ENCODE measurements at regions not wholly inside any gene's neighbourhood (a gene's known extent, or its start where the extent isn't known, plus 50 kb on each side); places are given as distances from the start of the nearest gene placed in this dataset.
"Not testable (repeated sequence)": the region's sequence is repeated elsewhere in the genome, so short reads cannot be mapped to it uniquely, and the experiment has no call there.

DNA sequence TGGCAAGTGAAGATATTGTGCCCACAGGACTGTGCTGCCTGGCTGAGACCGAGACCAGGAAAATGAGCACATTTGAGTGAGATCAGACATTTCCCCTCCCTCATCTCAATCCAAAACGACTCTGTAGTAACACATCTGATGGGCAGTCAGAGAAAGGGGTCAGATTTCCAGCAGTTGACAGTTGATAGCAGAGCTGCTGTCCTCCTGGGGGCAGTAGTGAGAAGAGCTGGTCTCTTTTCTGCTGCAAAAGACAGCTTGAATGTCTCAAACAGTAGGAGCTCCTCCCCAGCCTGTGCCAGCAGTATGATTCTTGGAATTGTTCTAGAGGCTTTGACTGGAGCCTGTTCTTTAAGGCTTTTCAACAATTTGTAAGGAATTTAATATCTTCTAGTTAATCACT is 1396.3 kb downstream of the RPIA start:
- DNase-seq, result not testable (repeated sequence)

- not testable (repeated sequence) for DNase-seq
Measured at GRCh38 chr2:90093571-90094270, 1402.2 kb downstream of the RPIA start.

GRCh38 chr2:90097617-90098016 is 1406.1 kb downstream of the RPIA start:
- DNase-seq, result not testable (repeated sequence)

- DNase-seq, result not testable (repeated sequence)
Measured at GRCh38 chr2:90105142-90105541, 1413.7 kb downstream of the RPIA start.

GRCh38 chr2:90123409-90123808 is 1431.9 kb downstream of the RPIA start:
- DNase-seq, result not testable (repeated sequence)

DNA sequence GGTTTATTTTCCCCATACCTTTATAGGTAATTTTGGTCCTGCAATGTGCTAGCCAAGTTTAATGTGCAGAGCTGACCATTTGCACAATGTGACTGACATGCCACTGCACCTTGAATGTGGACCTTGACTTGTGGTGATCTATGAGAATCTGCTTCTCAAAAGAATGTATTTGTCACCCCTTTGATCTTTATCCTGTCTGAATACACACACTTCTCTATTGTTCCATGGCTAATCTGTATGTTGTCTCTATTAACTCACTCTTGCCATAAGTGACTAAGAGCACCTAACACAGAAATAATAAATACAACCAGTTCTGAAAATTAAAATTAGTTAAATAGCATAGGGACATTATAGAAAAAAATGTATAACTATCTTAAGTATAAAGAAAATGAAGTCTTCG is 1447.6 kb downstream of the RPIA start:
- DNase-seq, result not testable (repeated sequence)

GRCh38 chr2:90141558-90141957 is 1450.1 kb downstream of the RPIA start:
- not testable (repeated sequence) for DNase-seq

DNA sequence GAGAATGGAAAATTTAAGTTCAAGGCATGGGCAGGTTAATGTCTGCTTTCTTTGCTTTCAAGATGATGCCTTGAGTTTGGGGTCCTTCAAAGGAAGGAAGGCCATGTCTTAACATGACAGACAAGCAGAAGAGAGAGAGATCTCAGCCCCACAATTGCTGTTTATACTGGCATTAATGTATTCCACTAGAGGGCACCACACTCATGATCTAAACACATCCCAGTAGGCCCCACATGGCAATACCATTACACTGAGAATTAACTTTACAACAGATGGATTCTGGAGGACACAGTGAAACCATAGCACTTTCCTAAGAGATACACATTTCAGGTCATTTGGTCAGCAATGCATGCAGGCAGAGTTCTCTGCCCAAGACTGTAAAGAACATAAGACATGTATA is 1460.3 kb downstream of the RPIA start:
- not testable (repeated sequence) for DNase-seq

DNA sequence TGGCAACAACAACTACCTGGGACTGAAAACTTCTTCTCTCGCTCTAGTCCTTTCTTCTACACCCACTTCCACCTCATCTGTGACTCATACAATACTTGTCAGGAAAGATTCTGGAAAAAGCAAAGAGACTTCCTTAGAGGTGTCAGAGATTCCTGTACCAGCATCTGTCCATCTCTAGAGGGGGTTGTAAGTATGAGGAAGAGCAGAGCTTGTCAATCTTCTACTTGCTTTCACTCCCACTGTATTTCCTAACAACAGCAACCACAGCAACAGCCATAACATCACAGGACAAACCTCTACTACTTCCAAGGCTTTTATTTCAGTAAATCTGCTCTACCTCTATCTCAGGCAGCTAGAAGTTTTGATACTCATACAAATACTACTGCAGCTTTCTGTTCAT is 1479.5 kb downstream of the RPIA start:
- not testable (repeated sequence) for DNase-seq

GRCh38 chr2:90173081-90173480 is 1481.6 kb downstream of the RPIA start:
- not testable (repeated sequence) for DNase-seq

- not testable (repeated sequence) for DNase-seq
Measured at GRCh38 chr2:90179591-90179990, 1488.1 kb downstream of the RPIA start.

- DNase-seq, result no peak
Measured at GRCh38 chr2:90207454-90208058, 1516.1 kb downstream of the RPIA start.

DNA sequence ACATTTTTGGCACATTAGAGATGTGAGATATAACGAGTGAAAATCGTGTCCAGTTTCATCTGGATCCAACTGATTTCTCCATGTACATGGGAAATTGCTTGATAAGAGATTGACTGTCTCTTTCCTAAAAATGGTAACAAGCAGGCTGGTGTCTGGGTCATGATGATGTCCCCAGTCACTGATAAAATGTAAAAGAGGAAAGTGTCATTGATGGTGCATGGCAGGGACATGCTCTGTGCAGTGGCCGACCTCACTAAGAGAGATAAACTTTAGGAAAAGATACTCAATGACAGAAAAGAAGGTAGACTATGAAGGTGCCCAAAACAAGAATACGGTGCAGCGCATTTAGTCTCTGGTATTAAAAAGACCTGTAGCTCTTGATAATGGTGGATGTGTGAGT is 1517.5 kb downstream of the RPIA start:
- no peak for DNase-seq

- no peak for DNase-seq
Measured at GRCh38 chr2:90209806-90210205, 1518.3 kb downstream of the RPIA start.

DNA sequence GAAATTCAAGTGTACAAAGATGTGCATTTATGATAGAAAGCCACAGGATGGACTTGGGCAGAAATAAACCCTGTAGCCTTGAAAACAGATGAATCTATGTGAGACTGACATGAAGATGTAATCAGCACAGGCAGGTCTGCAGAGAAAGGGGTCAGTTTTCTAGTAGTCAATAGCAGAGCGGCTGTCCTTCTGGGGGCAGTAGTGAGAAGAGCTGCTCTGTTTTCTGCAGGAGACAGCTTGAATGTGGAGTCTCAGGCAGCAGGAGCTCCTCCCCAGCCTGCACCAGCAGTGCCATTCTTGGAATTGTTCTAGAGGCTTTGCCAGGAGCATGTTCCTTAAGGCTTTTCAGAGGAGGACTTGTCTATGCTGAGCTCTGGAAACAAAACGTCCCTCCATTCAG is 1524.4 kb downstream of the RPIA start:
- DNase-seq, result not testable (repeated sequence)

DNA sequence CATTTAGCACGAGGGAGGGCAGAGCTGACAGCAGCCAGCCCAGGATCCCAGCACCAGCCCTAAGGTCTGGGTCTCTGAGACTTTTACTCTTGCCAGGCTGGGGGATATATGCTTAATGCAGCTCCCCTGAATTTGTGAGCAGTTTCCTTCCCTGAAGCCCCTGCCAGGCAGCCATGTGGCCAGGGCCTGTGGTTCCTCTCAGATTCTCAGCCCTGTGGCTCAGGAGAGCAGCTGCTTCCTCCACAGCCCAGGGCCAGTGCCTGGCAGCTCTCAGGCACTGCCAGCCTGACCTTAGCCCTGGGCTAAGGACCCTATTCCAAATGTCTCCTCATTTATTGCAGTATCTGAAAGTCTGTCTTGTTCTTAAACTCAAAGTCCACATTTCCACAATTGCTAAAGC is 1525.3 kb downstream of the RPIA start:
- not testable (repeated sequence) for DNase-seq

GRCh38 chr2:90218534-90218933 is 1527.1 kb downstream of the RPIA start:
- not testable (repeated sequence) for DNase-seq

- DNase-seq, result not testable (repeated sequence)
Measured at GRCh38 chr2:90220623-90221299, 1529.3 kb downstream of the RPIA start.

DNA sequence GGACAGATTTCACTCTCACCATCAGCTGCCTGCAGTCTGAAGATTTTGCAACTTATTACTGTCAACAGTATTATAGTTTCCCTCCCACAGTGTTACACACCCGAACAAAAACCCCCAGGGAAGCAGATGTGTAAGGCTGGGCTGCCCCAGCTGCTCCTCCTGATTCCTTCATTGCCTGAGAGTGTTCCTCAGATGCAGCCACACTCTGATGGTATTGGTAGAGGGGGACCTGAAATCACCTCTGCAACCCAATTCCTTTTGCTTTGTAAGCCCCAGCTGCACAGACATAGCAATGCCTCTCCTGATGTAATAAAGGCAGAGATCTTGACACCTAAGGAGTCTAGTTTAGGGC is 1529.8 kb downstream of the RPIA start:
- DNase-seq, result no peak

DNA sequence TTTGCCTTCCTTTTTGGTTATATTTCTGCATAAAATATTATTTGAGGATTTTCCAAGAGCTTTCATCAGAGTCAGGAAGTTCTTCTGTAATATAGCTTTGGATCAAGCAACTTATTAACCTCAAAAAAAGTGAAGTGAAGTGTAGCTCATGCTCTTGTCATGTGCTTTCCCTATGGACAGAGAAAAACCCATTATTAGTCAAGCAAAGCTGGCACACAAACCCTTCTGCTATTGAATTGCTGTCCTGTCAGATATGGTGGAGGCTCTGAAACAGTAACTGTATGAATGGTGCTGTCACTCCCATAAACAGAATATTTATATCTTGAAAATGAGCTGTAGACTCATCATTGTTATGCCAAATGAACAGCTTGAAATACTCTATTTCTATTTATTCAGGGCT is 1533.3 kb downstream of the RPIA start:
- DNase-seq, result not testable (repeated sequence)

DNA sequence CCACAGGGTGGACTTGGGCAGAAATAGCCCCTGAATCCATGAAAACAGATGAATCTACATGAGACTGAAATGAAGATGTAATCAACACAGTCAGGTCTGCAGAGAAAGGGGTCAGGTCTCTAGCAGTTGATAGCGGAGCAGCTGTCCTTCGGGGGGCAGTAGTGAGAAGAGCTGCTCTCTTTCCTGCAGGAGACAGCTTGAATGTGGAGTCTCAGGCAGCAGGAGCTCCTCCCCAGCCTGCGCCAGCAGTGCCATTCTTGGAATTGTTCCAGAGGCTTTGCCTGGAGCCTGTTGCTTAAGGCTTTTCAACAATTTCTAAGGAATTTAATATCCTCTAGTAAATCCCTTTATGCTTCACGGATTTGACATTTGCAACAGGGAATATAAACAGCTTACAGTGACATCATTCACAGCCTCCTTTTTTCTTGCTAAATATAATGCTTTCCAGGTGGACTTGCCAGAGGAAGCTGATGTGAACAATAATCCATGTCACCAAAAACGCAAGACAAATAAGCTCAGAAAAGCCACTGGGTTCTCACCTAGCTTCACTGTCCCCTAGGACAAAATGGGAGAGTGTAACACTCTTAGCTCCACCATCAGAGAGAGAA is 1535.1 kb downstream of the RPIA start:
- DNase-seq, result not testable (repeated sequence)

DNA sequence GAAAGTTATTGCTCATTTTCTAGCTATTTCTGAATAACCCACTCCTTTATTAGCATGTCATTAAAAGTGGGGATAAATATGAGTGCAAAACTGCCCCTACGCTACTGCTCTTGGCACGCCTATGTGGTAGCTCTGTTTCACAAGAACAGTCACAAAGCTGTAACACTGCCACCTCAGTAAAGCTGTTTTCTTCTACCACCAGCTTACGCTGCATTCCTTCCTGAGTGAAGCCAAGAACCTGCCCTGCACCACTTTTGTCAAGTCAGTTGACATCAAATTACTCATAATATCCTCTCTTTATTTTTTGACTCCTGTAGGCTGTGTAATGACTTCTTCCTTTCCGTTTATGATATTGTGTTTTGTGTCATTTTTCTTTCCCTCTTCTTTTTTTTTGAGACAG is 1539.7 kb downstream of the RPIA start:
- not testable (repeated sequence) for DNase-seq

DNA sequence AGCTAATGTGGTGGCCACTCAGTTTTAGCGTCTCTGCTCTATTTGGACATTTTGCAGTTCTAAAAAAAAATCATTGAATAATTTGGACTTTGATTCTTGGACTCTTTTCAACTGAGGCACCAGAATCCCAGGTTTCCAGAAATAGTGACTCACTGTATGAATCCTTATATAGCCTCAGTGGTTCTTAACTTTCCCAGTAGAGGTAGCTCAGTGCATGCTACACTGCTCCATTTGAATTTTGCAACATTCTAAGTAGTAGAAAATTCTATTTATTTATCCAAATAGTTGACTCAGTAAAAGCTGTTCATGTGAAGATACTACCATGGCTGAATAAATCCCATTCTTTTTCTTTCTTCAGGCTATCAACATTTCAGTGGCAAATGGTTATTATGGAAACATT is 1544.0 kb downstream of the RPIA start:
- DNase-seq, result not testable (repeated sequence)

Measured in T-helper 1 cell (primary cell).